GM12801 (cell line): ENCODE measurements at regions not wholly inside any gene's neighbourhood (a gene's known extent, or its start where the extent isn't known, plus 50 kb on each side); places are given as distances from the start of the nearest gene placed in this dataset.

Source experiments
- TF ChIP-seq, protein P1 (sequence below): IDR thresholded peaks from one replicate; pipeline ENCODE4 v1.5.1; 2011; ENCODE audit warnings: control low read depth; ENCODE audit not compliant: insufficient read length; ENCODE audit errors: extremely low read depth

DNA sequence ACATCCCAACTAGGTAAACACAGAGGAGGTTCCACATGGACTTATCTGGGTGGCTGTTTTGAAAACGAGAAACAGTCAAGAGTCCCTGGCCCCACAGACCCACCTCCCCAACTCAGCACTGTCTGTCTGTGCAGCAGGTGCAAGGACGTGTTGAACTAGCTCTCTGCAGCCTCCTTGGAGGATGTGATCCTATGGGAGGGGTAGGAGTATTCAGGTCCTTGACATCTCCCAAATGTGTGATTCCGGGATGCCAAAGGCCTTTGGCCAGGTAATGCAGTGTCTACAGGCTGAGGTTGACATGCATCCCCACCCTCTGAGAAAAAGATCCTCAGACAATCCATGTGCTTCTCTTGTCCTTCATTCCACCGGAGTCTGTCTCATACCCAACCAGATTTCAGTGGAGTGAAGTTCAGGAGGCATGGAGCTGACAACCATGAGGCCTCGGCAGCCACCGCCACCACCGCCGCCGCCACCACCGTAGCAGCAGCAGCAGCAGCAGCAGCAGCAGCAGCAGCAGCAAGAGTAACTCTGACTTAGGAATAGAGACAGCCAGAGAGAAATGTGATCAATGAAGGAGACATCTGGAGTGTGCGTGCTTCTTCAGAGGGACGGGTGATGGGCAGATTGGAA lies 151.6 kb upstream of the CAMK1G start:
- TF ChIP-seq, protein P1, sequence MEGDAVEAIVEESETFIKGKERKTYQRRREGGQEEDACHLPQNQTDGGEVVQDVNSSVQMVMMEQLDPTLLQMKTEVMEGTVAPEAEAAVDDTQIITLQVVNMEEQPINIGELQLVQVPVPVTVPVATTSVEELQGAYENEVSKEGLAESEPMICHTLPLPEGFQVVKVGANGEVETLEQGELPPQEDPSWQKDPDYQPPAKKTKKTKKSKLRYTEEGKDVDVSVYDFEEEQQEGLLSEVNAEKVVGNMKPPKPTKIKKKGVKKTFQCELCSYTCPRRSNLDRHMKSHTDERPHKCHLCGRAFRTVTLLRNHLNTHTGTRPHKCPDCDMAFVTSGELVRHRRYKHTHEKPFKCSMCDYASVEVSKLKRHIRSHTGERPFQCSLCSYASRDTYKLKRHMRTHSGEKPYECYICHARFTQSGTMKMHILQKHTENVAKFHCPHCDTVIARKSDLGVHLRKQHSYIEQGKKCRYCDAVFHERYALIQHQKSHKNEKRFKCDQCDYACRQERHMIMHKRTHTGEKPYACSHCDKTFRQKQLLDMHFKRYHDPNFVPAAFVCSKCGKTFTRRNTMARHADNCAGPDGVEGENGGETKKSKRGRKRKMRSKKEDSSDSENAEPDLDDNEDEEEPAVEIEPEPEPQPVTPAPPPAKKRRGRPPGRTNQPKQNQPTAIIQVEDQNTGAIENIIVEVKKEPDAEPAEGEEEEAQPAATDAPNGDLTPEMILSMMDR: no peak

DNA sequence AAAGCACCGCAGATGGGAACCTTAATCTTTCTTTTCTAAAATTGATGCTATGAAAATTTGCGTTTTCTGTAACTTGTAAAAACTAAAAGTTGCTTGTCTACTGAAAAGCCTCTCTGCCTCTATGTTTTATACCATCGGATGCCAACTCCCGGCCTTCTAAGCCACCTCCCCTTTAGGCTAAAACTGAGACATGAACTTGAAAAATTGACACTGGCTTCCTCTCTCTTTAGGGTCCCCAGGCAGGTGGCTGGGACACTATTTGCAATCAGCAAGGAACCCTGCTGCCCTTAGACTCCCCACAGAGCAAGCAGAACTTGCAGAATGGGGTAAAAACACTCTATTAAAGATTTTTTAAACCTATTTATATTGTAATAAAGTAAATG lies 151.1 kb upstream of the CAMK1G start:
- TF ChIP-seq, protein P1: no peak

DNA sequence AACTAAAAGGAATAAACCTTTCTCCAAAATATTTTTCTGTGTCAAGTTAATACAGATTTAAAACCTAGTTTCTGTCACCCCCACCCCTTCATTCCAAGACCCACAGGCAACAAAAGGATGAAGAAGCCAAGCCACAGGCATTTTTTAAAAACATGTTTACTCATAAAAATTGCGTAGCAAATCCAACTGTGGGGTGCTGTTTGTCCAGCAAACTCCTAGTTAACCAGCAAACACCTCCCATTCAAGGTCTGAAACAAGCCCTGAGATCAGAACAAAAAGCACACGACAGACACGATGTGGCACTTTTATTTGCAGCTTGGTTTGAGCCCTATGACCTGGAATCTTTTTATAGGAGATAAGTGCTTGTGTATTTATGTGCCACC lies 149.9 kb upstream of the CAMK1G start:
- TF ChIP-seq, protein P1: no peak

DNA sequence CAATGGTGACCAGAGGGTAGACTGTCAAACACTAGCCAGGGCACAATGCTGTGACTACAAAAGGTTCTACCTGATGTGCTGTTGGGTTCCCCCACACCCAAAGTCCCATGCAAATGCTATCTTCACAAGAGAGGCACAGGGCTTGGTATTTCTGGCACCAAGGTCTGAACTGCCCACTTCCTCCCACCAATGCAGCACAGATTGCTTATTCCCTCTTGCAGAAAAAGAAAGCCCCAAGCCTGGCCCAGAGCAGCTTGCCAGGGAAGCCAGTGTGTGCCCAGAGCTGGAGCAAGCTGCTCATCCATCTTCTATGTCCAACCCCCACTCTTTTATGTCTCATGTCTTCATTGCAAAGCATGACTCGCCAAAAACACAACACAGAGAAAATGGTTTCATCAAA lies 149.4 kb upstream of the CAMK1G start:
- TF ChIP-seq, protein P1: no peak

DNA sequence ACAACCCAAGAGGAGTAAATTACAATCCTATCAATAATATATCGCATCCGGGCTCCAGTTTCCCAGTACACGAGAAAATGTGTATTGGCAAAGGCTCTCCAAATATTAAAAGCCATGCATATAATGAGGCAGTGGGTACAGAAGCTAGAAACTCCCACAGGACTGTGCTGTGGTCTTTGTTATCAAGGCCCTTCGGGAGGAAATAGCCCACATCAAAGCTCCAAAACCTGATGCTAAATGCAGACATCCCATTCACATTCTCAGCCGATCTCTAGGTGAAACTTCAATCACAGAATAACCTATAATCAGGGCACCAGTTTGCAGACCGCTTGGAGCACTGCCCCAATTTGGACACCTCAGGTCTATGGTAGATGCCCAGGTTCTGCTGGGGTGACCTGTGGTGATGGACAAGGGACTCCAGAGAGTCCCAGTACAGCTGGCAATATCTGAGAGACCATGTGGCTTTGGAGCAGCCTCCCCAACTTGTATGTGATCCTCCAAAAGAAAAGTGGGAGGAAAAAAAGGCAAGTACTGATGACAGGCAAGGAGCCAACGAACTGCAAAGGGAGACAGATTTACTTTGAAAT lies 148.8 kb upstream of the CAMK1G start:
- TF ChIP-seq, protein P1: no peak

DNA sequence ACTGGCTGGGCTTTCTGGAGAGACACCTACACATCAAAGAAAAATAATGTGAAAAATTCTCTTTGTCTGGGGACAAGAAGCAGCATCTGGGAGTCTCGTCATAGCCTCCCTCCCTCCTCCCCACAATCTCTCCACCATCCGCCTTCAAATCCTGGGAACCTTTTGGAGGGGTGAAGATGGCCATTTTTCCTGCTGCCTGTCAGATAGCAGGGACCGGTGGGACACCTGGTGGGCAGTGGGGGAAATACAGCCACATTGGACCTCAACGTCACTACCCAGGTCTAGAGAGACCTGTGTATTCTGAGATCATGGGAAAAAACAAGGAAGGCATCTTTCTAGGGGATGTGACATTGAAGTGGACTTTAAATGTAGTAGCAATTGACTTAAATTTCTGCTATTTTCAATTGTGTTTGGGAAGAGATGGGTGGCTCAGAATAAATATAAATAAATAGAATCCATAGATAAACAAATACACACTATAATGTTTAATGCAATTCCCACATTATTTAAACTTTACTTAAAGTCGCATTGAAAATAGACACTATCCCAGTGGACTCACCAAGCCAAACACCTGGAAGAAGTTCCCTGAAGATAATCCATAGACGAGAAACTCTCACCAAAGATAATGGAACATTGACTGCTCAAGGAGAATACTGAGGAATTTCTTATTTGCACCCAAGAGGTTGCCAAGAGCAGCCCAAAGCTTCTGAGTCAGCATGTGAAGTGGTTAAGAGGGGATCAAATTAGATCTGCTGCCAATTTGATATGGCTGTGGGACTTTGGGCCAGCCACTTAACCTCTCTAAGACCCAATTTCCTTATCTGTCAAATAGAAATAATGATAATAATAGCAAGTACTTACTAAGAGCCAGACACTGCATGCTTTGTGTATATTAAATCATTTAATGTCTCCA lies 147.6 kb upstream of the CAMK1G start:
- TF ChIP-seq, protein P1: no peak

DNA sequence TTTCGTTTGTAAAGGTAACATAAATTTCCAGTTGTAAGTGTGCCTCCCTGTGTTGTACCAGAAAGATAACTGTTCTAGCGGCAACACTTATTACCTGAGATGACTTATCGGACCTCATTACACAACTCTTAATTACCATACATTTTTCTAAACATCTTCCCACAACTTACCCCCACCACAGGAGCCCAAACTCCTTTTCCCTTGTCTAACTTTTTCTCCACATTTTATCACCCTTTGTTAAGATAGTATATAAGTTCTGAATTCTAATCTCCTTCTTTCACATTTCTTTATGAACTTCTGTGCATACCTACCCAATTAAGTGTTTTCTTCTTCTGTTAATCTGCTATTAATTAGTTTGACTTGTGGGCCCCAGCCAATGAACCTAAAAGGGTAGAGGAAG lies 143.7 kb upstream of the CAMK1G start:
- TF ChIP-seq, protein P1: no peak
